RWPE2 (cell line): ENCODE measurements at regions not wholly inside any gene's neighbourhood (a gene's known extent, or its start where the extent isn't known, plus 50 kb on each side); places are given as distances from the start of the nearest gene placed in this dataset.

Source experiments
- ATAC-seq: fragments of 200-7000 bp; cut with Tn5 transposase; 3 replicates; pipeline ENCODE4 v1.9.1; 2021; ENCODE audit warnings: low read depth
- DNase-seq: peaks from one replicate; pipeline ENCODE4 v3.0.0-alpha.2; 2020; ENCODE audit warnings: low spot score
- H3K27ac ChIP-seq: fragments of 450-650 bp; 2 replicates; pipeline ENCODE4 v1.5.1; 2017; ENCODE audit warnings: mild to moderate bottlenecking; ENCODE audit not compliant: poor library complexity, severe bottlenecking
- H3K27me3 ChIP-seq: fragments of 250-450 bp; sonication (Bioruptor Pico); 2 replicates; pipeline ENCODE4 v1.5.1; 2021; ENCODE audit warnings: mild to moderate bottlenecking, moderate library complexity; ENCODE audit not compliant: insufficient read depth, poor library complexity, severe bottlenecking
- H3K36me3 ChIP-seq: fragments of 250-450 bp; sonication (Bioruptor Pico); 2 replicates; pipeline ENCODE4 v1.5.1; 2020; ENCODE audit warnings: low read depth, mild to moderate bottlenecking, moderate library complexity
- H3K4me1 ChIP-seq: fragments of 250-450 bp; sonication (Bioruptor Pico); 2 replicates; pipeline ENCODE4 v1.5.1; 2021; ENCODE audit warnings: mild to moderate bottlenecking, moderate library complexity; ENCODE audit not compliant: insufficient read depth, poor library complexity, severe bottlenecking
- H3K4me3 ChIP-seq: fragments of 250-450 bp; sonication (Bioruptor Pico); 2 replicates; pipeline ENCODE4 v1.5.1; 2021; ENCODE audit warnings: mild to moderate bottlenecking, moderate library complexity; ENCODE audit not compliant: severe bottlenecking
- H3K9me3 ChIP-seq: fragments of 250-450 bp; sonication (Bioruptor Pico); 2 replicates; pipeline ENCODE4 v1.5.1; 2021; ENCODE audit warnings: mild to moderate bottlenecking, moderate library complexity; ENCODE audit not compliant: severe bottlenecking
- CTCF ChIP-seq: fragments of 450-650 bp; IDR thresholded peaks from one replicate; pipeline ENCODE4 v1.5.1; 2017; ENCODE audit warnings: mild to moderate bottlenecking, moderate library complexity; ENCODE audit not compliant: poor library complexity, severe bottlenecking

GRCh38 chr12:45566257-45566656, 163.2 kb upstream of the ARID2 start:
- Histone ChIP-seq H3K27me3 (no peaks in the 10 kb centered on the region), H3K4me1 (no peaks in the 10 kb centered on the region), H3K36me3 (no peaks in the 10 kb centered on the region), H3K9me3 (no peaks in the 10 kb centered on the region), H3K27ac (no peak overlapping the region), H3K4me3 (no peak overlapping the region)
- DNase-seq (no peak), ATAC-seq (no peak)
- no peak for TF ChIP-seq CTCF

- no peak overlapping the region for H3K27ac ChIP-seq
- ATAC-seq (no peak), DNase-seq (no peak)
- no peaks in the 10 kb centered on the region for H3K9me3 ChIP-seq
- no peak for TF ChIP-seq CTCF
- no peaks in the 10 kb centered on the region for H3K36me3 ChIP-seq
- H3K4me1 ChIP-seq: no peaks in the 10 kb centered on the region
- no peak overlapping the region for H3K4me3 ChIP-seq
- H3K27me3 ChIP-seq: peaks cover 3% of the 10 kb centered on the region
These were observed 160.7 kb upstream of the ARID2 start for GRCh38 chr12:45568808-45569207.

- no peaks in the 10 kb centered on the region for H3K9me3 ChIP-seq
- no peaks in the 10 kb centered on the region for H3K4me1 ChIP-seq
- H3K36me3 ChIP-seq: no peaks in the 10 kb centered on the region
- no peak overlapping the region for H3K27ac ChIP-seq
- TF ChIP-seq CTCF: no peak
- no peak for DNase-seq
- ATAC-seq: no peak
- no peak overlapping the region for H3K4me3 ChIP-seq
- H3K27me3 ChIP-seq: peaks cover 3% of the 10 kb centered on the region
These were observed 159.0 kb upstream of the ARID2 start for GRCh38 chr12:45570501-45570900.

GRCh38 chr12:45572114-45572513, 157.4 kb upstream of the ARID2 start:
- no peak for TF ChIP-seq CTCF
- no peak for DNase-seq
- no peak overlapping the region for H3K4me3 ChIP-seq
- no peaks in the 10 kb centered on the region for H3K36me3 ChIP-seq
- H3K4me1 ChIP-seq: no peaks in the 10 kb centered on the region
- H3K9me3 ChIP-seq: no peaks in the 10 kb centered on the region
- ATAC-seq: no peak
- no peak overlapping the region for H3K27ac ChIP-seq
- peaks cover 3% of the 10 kb centered on the region for H3K27me3 ChIP-seq

GRCh38 chr12:45575417-45575816, 154.1 kb upstream of the ARID2 start:
- Histone ChIP-seq H3K9me3 (no peaks in the 10 kb centered on the region), H3K4me3 (no peak overlapping the region), H3K27me3 (peaks cover 3% of the 10 kb centered on the region), H3K36me3 (no peaks in the 10 kb centered on the region), H3K27ac (no peak overlapping the region), H3K4me1 (no peaks in the 10 kb centered on the region)
- DNase-seq (no peak), ATAC-seq (no peak)
- no peak for TF ChIP-seq CTCF
